GM21717 (cell line): ENCODE measurements at regions not wholly inside any gene's neighbourhood (a gene's known extent, or its start where the extent isn't known, plus 50 kb on each side); places are given as distances from the start of the nearest gene placed in this dataset.
"Not testable (repeated sequence)": the region's sequence is repeated elsewhere in the genome, so short reads cannot be mapped to it uniquely, and the experiment has no call there.

ENCODE experiments used
- ATAC-seq: cut with Tn5 transposase; IDR thresholded peaks from one replicate; pipeline ENCODE4 v1.9.1; 2021; ENCODE audit warnings: mild to moderate bottlenecking, moderate library complexity; ENCODE audit not compliant: unreplicated experiment

- no peak for ATAC-seq
These were observed 90.3 kb upstream of the ZNF438 start for GRCh38 chr10:31121757-31122577.

- ATAC-seq, result no peak
These were observed 92.3 kb upstream of the ZNF438 start for GRCh38 chr10:31123946-31124345.

GRCh38 chr10:31124852-31125251, 93.2 kb upstream of the ZNF438 start:
- no peak for ATAC-seq

GRCh38 chr10:31125789-31126188, 94.1 kb upstream of the ZNF438 start:
- ATAC-seq, result no peak

- no peak for ATAC-seq
These were observed 94.9 kb upstream of the ZNF438 start for GRCh38 chr10:31126593-31126992.

- ATAC-seq, result no peak
These were observed 96.9 kb upstream of the ZNF438 start for GRCh38 chr10:31128536-31128935.

- ATAC-seq, result no peak
These were observed 97.6 kb upstream of the ZNF438 start for GRCh38 chr10:31129271-31129670.

- no peak for ATAC-seq
These were observed 98.3 kb upstream of the ZNF438 start for GRCh38 chr10:31129880-31130405.

- ATAC-seq, result no peak
These were observed 98.7 kb upstream of the ZNF438 start for GRCh38 chr10:31130406-31130805.

- no peak for ATAC-seq
These were observed 99.6 kb upstream of the ZNF438 start for GRCh38 chr10:31131251-31131650.

- ATAC-seq, result no peak
These were observed 101.1 kb upstream of the ZNF438 start for GRCh38 chr10:31132681-31133244.

- ATAC-seq, result no peak
These were observed 101.7 kb upstream of the ZNF438 start for GRCh38 chr10:31133251-31133791.

GRCh38 chr10:31133792-31134310, 102.2 kb upstream of the ZNF438 start:
- ATAC-seq, result no peak

GRCh38 chr10:31134311-31134952, 102.8 kb upstream of the ZNF438 start:
- no peak for ATAC-seq

GRCh38 chr10:31135171-31135570, 103.5 kb upstream of the ZNF438 start:
- no peak for ATAC-seq

- not testable (repeated sequence) for ATAC-seq
These were observed 104.1 kb upstream of the ZNF438 start for GRCh38 chr10:31135791-31136190.

- ATAC-seq, result no peak
These were observed 104.7 kb upstream of the ZNF438 start for GRCh38 chr10:31136386-31136785.

- no peak for ATAC-seq
These were observed 105.5 kb upstream of the ZNF438 start for GRCh38 chr10:31136930-31137885.

GRCh38 chr10:31138026-31138553, 106.4 kb upstream of the ZNF438 start:
- no peak for ATAC-seq

- no peak for ATAC-seq
These were observed 107.8 kb upstream of the ZNF438 start for GRCh38 chr10:31139497-31139896.
